ENCODE measurements at regions not wholly inside any gene's neighbourhood (a gene's known extent, or its start where the extent isn't known, plus 50 kb on each side); places are given as distances from the start of the nearest gene placed in this dataset.

DNA sequence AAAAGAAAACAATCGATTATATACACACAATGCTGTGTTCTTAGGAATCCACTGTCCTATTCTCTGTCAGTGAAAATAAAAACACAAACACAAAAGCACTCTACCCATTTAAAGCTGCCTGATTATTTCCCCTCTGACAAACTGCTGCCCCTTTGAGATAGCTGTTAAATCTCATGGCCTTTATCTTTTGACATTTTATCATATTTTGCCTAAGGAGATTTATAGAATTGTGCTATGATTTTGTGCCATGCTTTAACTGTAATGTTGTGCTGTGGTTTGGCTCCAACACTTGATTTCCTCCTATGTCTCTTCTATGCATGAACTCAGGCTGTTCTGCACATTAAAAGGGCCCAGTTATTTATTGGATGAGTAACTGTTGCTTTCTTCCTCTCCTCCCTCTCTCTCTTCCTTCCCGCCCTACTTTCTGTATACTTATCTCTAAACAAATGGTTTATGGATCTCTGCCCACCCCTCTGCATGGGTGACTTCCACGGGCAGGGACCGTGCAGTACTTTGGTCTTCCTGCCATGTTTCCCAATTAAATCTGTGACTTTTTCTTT is 1096.6 kb downstream of the TSN start:
- DNase-seq (ENCODE audit: low read depth), result no peak

- no peak for DNase-seq (ENCODE audit: low read depth)
Measured at GRCh38 chr2:122856696-122857095, 1101.2 kb downstream of the TSN start.

DNA sequence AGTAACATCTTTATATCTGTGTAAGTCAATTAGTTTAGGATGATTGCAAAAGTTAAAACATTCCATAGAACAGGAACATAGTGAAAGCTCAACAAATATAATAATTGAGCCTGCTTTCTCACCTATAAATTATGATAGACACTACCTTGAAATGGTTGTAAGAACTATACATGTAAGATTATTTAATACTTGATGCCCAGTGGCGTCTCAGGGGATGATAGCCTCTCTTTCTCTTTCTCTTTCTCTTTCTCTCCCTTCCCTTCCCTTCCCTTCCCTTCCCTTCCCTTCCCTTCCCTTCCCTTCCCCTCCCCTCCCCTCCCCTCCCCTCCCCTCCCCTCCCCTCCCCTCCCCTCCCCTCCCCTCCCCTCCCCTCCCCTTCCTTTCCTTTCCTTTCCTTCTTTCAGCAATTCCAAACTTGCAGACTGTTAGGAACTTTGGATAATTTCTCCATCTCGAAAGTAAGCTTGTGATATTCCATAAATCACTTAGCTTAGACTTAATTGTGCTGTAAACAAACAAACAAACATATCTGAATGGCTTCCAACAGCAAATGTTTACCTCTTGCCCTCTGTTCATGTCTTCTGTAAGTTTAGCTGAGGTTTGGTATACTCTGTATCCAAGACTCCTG is 1102.7 kb downstream of the TSN start:
- no peak for DNase-seq (ENCODE audit: low read depth)

DNA sequence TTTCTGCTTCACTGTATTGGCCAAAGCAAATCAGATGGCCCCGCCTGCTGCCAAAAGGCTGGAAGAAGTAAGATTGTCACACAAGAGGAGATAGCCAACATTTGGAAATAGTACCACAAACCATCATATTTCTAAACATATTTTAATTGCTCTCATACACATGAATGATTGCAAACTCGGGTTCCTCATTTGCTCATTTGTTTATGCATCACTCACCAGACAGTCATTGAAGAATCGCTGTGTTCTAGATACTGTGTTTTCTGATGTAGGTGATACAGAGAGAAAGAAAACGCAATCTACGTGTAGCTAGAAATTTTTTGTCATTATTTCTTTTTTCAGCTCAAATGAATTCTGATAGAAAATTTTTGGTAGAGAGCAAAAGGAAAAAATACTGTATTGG is 1103.4 kb downstream of the TSN start:
- DNase-seq (ENCODE audit: low read depth), result no peak

DNA sequence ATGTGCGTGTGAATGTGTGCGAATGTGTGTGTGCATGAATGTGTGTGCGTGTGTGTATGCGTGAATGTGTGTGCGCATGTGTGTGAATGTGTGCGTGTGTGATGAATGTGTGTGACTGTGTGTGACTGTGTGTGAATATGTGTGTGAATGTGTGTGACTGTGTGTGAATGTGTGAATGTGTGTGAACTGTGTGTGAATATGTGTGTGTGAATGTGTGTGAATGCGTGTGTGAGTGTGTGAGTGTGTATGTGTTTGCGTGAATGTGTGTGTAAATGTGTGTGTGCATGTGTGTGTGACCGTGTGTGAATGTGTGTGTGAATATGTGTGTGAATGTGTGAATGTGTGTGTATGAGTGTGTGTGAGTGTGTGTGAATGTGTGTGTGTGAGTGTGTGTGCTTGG is 1103.8 kb downstream of the TSN start:
- DNase-seq (ENCODE audit: low read depth), result no peak

GRCh38 chr2:122863532-122863931 is 1108.1 kb downstream of the TSN start:
- no peak for DNase-seq (ENCODE audit: low read depth)

DNA sequence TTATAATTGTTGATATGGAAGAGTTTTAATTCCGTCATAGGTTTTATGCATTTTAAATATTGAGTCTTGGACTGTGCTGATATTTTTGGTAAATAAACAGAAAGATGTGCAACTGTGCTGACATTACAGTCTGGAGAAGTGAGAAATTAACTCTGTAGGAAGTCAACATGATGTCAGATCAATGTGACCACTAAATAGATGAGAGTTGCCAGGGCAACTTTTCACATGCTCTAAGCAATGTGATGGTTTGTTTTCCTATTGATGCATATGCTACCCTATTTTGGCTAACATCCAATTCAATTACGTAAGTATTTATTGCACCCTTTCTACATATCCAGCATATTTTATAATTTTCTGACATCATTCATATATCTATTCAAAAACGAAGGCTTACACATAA is 1109.3 kb downstream of the TSN start:
- DNase-seq (ENCODE audit: low read depth), result no peak

GRCh38 chr2:122866095-122866494 is 1110.6 kb downstream of the TSN start:
- no peak for DNase-seq (ENCODE audit: low read depth)

DNA sequence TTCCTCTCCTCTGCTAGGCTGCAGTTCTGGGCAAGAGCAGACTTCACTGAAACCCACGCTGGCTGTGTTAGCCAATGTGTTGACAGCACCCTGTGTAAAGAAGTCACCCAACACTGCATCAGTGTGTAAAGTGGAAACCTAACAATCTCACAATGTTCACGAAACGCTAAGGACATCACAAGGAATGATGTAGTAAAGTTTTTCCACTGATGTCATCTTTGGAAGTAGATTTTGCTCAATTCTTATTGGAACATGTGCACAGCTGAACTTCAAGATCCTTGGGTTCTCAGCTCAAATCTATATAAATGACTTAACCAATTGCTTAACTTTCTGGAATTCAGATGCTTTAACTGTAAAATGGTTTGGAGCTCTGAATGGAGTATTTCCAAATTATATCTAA is 1112.5 kb downstream of the TSN start:
- DNase-seq (ENCODE audit: low read depth), result no peak

GRCh38 chr2:122868646-122869275 is 1113.3 kb downstream of the TSN start:
- DNase-seq (ENCODE audit: low read depth), result no peak

- no peak for DNase-seq (ENCODE audit: low read depth)
Measured at GRCh38 chr2:122873951-122874350, 1118.5 kb downstream of the TSN start.

DNA sequence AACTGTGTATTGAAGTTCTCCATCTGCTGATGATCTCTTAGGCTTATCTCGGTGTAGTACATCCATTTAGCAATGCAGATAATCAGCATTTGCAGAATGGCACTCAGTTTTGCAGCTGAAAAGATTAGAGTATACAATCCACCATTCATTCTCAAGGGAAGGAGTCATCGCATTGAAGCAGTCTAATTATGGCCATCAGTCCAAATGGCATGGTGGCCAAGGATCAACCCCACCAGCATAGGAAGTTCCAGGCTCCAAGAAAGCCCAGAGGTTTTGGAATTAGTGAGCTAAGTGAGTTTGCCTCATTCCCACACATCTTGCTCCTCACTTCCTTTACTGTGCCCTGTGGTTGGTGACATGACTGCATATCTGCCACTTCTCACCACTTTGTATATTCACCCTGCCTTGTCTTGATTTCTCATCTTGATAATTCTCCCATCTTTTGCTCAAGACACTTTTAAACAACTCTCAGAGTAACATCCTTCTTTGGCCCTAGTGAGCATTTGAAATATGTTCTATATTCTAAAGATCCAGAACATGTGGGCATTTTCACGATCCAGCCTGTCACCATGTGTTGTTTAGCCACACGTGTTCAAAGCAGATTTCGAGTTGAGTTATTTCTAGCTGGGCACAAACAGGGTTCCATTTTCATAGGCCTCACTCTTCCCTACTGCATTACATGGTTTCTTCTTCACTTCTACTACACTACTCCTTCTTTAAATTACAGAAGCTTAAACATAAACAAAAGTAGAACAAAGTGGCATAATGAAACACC is 1119.8 kb downstream of the TSN start:
- DNase-seq (ENCODE audit: low read depth), result no peak

GRCh38 chr2:122883849-122884248 is 1128.4 kb downstream of the TSN start:
- DNase-seq (ENCODE audit: low read depth), result no peak

- DNase-seq (ENCODE audit: low read depth), result no peak
Measured at GRCh38 chr2:122884889-122885288, 1129.4 kb downstream of the TSN start.

- no peak for DNase-seq (ENCODE audit: low read depth)
Measured at GRCh38 chr2:122885436-122885835, 1130.0 kb downstream of the TSN start.

- no peak for DNase-seq (ENCODE audit: low read depth)
Measured at GRCh38 chr2:122886479-122887145, 1131.2 kb downstream of the TSN start.

GRCh38 chr2:122899614-122900013 is 1125.5 kb upstream of the CNTNAP5 start:
- DNase-seq (ENCODE audit: low read depth), result no peak

GRCh38 chr2:122905431-122905830 is 1119.7 kb upstream of the CNTNAP5 start:
- no peak for DNase-seq (ENCODE audit: low read depth)

DNA sequence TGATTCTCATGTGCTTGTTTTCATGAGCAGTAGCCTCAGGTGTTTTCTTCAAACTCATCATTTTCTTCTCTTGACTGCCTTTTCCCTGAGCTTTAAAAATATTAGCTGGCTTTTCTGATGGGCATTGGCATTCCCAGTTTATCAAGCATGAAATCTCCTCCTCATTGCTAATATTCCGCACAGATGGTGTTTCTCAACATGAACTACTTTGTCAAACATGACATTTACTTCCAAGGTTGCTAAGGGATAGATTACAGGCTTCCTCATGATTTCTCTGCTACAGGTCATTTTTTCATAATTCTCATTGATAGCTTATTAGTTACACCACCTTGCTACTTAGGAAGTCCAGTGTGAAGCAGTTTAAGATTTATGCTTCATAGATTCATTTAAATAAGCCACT is 1116.9 kb upstream of the CNTNAP5 start:
- DNase-seq (ENCODE audit: low read depth), result no peak

- no peak for DNase-seq (ENCODE audit: low read depth)
Measured at GRCh38 chr2:122927197-122927596, 1097.9 kb upstream of the CNTNAP5 start.

DNA sequence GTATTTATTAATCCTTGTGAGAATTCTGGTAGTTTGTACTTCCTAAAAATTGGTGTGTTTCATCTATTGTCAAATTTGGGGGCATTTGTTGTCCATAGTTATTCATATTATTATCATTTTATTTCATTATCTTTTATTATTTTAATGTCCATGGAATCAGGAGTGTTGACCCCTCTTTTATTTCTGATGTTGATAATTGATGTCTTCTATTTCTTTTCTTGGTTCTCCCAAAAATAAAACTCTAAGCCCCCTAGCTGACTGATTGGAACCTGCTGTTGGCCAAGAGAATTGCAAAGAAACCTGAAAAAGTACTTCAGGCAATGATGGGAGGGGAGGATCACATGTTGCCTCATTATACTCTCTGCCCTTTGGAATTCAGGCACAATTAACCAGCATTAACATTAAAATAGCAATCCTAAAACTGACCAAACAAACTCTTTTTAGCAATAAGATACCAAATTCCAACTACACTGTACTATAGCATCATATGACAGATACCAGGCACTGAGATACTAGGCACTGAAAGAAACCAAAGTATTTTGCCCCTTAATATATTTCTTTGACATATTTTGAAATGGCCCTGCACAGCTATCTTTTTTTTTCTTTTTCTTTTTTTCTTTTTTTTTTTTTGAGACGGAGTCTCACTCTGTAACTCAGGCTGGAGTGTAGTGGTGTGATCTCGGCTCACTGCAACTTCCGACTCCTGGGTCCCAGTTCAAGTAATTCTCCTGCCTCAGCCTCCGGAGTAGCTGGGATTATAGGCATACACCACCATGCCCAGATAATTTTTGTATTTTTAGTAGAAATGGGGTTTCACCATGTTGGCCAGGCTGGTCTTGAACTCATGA is 1097.2 kb upstream of the CNTNAP5 start:
- DNase-seq (ENCODE audit: low read depth), result no peak

Measured in myocyte (in vitro differentiated cells).